Heart left ventricle (tissue), 16 donors: ENCODE measurements at regions not wholly inside any gene's neighbourhood (a gene's known extent, or its start where the extent isn't known, plus 50 kb on each side); places are given as distances from the start of the nearest gene placed in this dataset.
A peak's percentile ranks its signal among the peaks of the same experiment; 100 is the strongest.

Experiments used
- ATAC-seq, 4 donors: fragments of 200-7000 bp; cut with Tn5 transposase; one replicate each; pipeline ENCODE4 v1.9.1; 2020 to 2022; ENCODE audit warnings: moderate library complexity in 4 of 4, mild to moderate bottlenecking in 3 of 4, moderate number of reproducible peaks in 1 of 4
- DNase-seq, 5 donors: peaks; one replicate each; pipeline ENCODE4 v3.0.0-alpha.2; 2020
- H3K27ac ChIP-seq, 12 donors: fragments of 200-600 bp; sonication (generic) in 4 of 12; one replicate each; pipeline versions ENCODE4 v1.5.0 to v1.8.0; 2016 to 2022; ENCODE audit warnings: mild to moderate bottlenecking in 2 of 12
- H3K27me3 ChIP-seq, 9 donors: fragments of 200-600 bp; sonication (generic) in 2 of 9; one replicate each; pipeline versions ENCODE4 v1.5.1 to v1.8.0; 2016 to 2022; ENCODE audit warnings: mild to moderate bottlenecking in 3 of 9
- H3K36me3 ChIP-seq, 9 donors: fragments of 200-600 bp; sonication (generic) in 2 of 9; one replicate each; pipeline versions ENCODE4 v1.5.0 to v1.8.0; 2018 to 2022; ENCODE audit warnings: mild to moderate bottlenecking in 2 of 9
- H3K4me1 ChIP-seq, 12 donors: fragments of 200-600 bp; sonication (generic) in 4 of 12; one replicate each; pipeline versions ENCODE4 v1.5.0 to v1.8.0; 2016 to 2022; ENCODE audit warnings: mild to moderate bottlenecking in 3 of 12
- H3K4me3 ChIP-seq, 12 donors: fragments of 200-600 bp; sonication (generic) in 4 of 12; one replicate each; pipeline versions ENCODE4 v1.5.0 to v1.8.0; 2017 to 2022; ENCODE audit warnings: mild to moderate bottlenecking in 9 of 12, moderate library complexity in 4 of 12
- H3K9me3 ChIP-seq, 12 donors: fragments of 200-600 bp; sonication (generic) in 4 of 12; one replicate each; pipeline versions ENCODE4 v1.5.0 to v1.8.0; 2016 to 2022; ENCODE audit warnings: mild to moderate bottlenecking in 1 of 12
- CTCF ChIP-seq, 12 donors: fragments of 200-600 bp; sonication (generic) in 4 of 12; IDR thresholded peaks; one replicate each; pipeline versions ENCODE4 v1.5.0 to v1.8.0; 2018 to 2022; ENCODE audit warnings: antibody characterized with exemption in 12 of 12, mild to moderate bottlenecking in 5 of 12
- POLR2A ChIP-seq, 2 donors: fragments of 450-650 bp; IDR thresholded peaks; one replicate each; pipeline ENCODE4 v1.6.1; 2017; ENCODE audit warnings: antibody characterized with exemption in 2 of 2, mild to moderate bottlenecking in 2 of 2, moderate library complexity in 2 of 2
- whole genome bisulfite sequencing, 4 donors: extraction: QIAGEN DNeasy Blood & Tissue Kit in 2 of 4; methylation state at CpG; one replicate each; pipeline versions ENCODE4 v1.1.5 to v1.1.7; 2013 to 2018; 5-methylcytosine and 5-hydroxymethylcytosine counted together
- intact Hi-C, 10 donors: fragments of 100-400 bp; cut with DNase I; formaldehyde crosslinking; loops; one replicate each; pipeline versions ENCODE4 v1.11.1 to v1.14.2; 2022
- donor health status: ischemic (EF 13 %, LVEDD 7.1; RV severe dilation, severe dysfunction).
- donor health status: healthy with polysubstance abuse.
- donor health status: DM: no; HTN: yes; CAD: no.
- donor health status: DM: no; HTN: no; CAD: no.
- donor health status: ischemic (EF 25% LVEDD 6.9; RV normal size, moderate dysfunction).
- donor health status: ischemic (EF 25% LVEDD 5.7; RV mildly dilated, moderate dysfunction).
- donor health status: healthy.
- donor health status: DM: yes; HTN: yes; CAD: no.
- donor health status: ischemic (EF 35%, LVEDD 5.7; RV mildly dilated, moderate dysfunction).
- donor health status: nonischemic (EF 11% LVEDD 7.7; RV severe dilation, severe dysfunction).
- donor health status: DM: yes; HTN: yes; CAD: no.
- donor health status: PGD.
- donor health status: ischemic (EF 29% LVEDD 5.4; RV normal size, mild dysfunction).
- donor health status: nonischemic (EF 23%, LVEDD 6.1; RV moderate dilation, normal function).

- intact Hi-C loops, result loop anchor here in 1 of 10 donors (5.0 kb wide), 1 partner anchor 52 kb away; the partner anchor contains the start of gene GADD45G
- Histone ChIP-seq H3K4me1 (peaks cover 5 to 41% (median 18%) of the 10 kb centered on the region in 12 donors), H3K27ac (no peak overlapping the region), H3K9me3 (no peaks in the 10 kb centered on the region), H3K36me3 (no peaks in the 10 kb centered on the region), H3K27me3 (no peaks in the 10 kb centered on the region), H3K4me3 (no peak overlapping the region)
- DNase-seq (no peak), ATAC-seq (no peak)
- WGBS, 4 donors, result 96 to 98% (median 97%) methylated on average over 5 to 6 of the region's 6 CpGs
- TF ChIP-seq POLR2A (IDR thresholded peaks at IDR 0.05) (no peak), CTCF (IDR thresholded peaks at IDR 0.05) (no peak)
Observed at GRCh38 chr9:89658931-89659330, 54.1 kb downstream of the GADD45G start.

- peak in 1 of 5 donors; percentile 17 for DNase-seq
- ATAC-seq, result no peak
- Histone ChIP-seq H3K9me3 (no peaks in the 10 kb centered on the region), H3K4me1 (peaks cover 5 to 41% (median 18%) of the 10 kb centered on the region in 12 donors), H3K36me3 (no peaks in the 10 kb centered on the region), H3K27me3 (no peaks in the 10 kb centered on the region), H3K4me3 (no peak overlapping the region), H3K27ac (peak overlapping the region in 1 of 12 donors; percentile 81)
- TF ChIP-seq CTCF (IDR thresholded peaks at IDR 0.05), result no peak
- no peak for TF ChIP-seq POLR2A (IDR thresholded peaks at IDR 0.05)
- intact Hi-C loops, result loop anchor here in 1 of 10 donors (5.0 kb wide), 1 partner anchor 52 kb away; the partner anchor contains the start of gene GADD45G
- 95 to 97% (median 97%) methylated on average over 9 of the region's 9 CpGs for WGBS, 4 donors
Observed at GRCh38 chr9:89659473-89659872, 54.7 kb downstream of the GADD45G start.

GRCh38 chr9:89659891-89660685 lies 55.3 kb downstream of the GADD45G start:
- WGBS, 4 donors, result 93 to 95% (median 95%) methylated on average over 3 to 6 of the region's 6 CpGs
- peak in 1 of 5 donors; percentile 51 for DNase-seq
- no peaks in the 10 kb centered on the region for H3K9me3 ChIP-seq
- no peak for ATAC-seq
- H3K27ac ChIP-seq, result peak overlapping the region in 1 of 12 donors; percentile 81
- no peaks in the 10 kb centered on the region for H3K36me3 ChIP-seq
- no peak overlapping the region for H3K4me3 ChIP-seq
- TF ChIP-seq POLR2A (IDR thresholded peaks at IDR 0.05) (no peak), CTCF (IDR thresholded peaks at IDR 0.05) (no peak)
- intact Hi-C loops, result loop anchor here in 6 of 10 donors (2.0 to 10.0 kb wide), 4 partner anchors 33 to 79 kb away; partner anchors contain the start of gene GADD45G (in 6 of the 6)
- no peaks in the 10 kb centered on the region for H3K27me3 ChIP-seq
- H3K4me1 ChIP-seq, result peaks cover 5 to 41% (median 18%) of the 10 kb centered on the region in 12 donors

- WGBS, 4 donors, result 15 to 28% (median 17%) methylated on average over 7 to 13 of the region's 13 CpGs
- ATAC-seq (peak; percentile 52 to 70 (median 66)), DNase-seq (peak in 3 of 5 donors; percentile 41 to 65 (median 54))
- H3K9me3 ChIP-seq, result no peaks in the 10 kb centered on the region
- H3K4me1 ChIP-seq, result peaks cover 5 to 41% (median 18%) of the 10 kb centered on the region in 12 donors
- peak overlapping the region in 11 of 12 donors; percentile 61 to 83 (median 79) for H3K27ac ChIP-seq
- intact Hi-C loops, result loop anchor here in 5 of 10 donors (2.0 to 10.0 kb wide), 4 partner anchors 34 to 77 kb away; partner anchors contain the start of gene GADD45G (in 5 of the 5)
- no peaks in the 10 kb centered on the region for H3K27me3 ChIP-seq
- peak overlapping the region in 9 of 12 donors; percentile 26 to 53 (median 44) for H3K4me3 ChIP-seq
- H3K36me3 ChIP-seq, result no peaks in the 10 kb centered on the region
- TF ChIP-seq POLR2A (IDR thresholded peaks at IDR 0.05) (peak in 1 of 2 donors; percentile 17), CTCF (IDR thresholded peaks at IDR 0.05) (no peak)
Observed at GRCh38 chr9:89661391-89661949, 56.7 kb downstream of the GADD45G start.
